IPS-18a (cell line): ENCODE measurements at regions not wholly inside any gene's neighbourhood (a gene's known extent, or its start where the extent isn't known, plus 50 kb on each side); places are given as distances from the start of the nearest gene placed in this dataset.

Experiments used
- H3K27ac ChIP-seq: one replicate; pipeline ENCODE4 v1.5.1; 2013; ENCODE audit warnings: low read length
- H3K27me3 ChIP-seq: one replicate; pipeline ENCODE4 v1.6.1; 2013; ENCODE audit warnings: mild to moderate bottlenecking, low read length; ENCODE audit not compliant: control insufficient read depth, insufficient read depth
- H3K36me3 ChIP-seq: one replicate; pipeline ENCODE4 v1.6.1; 2013; ENCODE audit warnings: low read depth, low read length; ENCODE audit not compliant: control insufficient read depth
- H3K4me1 ChIP-seq: one replicate; pipeline ENCODE4 v1.6.1; 2013; ENCODE audit warnings: low read depth, low read length; ENCODE audit not compliant: control insufficient read depth
- H3K4me3 ChIP-seq: one replicate; pipeline ENCODE4 v1.5.1; 2013; ENCODE audit warnings: low read length
- H3K9ac ChIP-seq: one replicate; pipeline ENCODE4 v1.6.1; 2013; ENCODE audit warnings: mild to moderate bottlenecking, low read length, moderate library complexity
- H3K9me3 ChIP-seq: one replicate; pipeline ENCODE4 v1.6.1; 2013; ENCODE audit warnings: low read depth, low read length; ENCODE audit not compliant: control insufficient read depth

DNA sequence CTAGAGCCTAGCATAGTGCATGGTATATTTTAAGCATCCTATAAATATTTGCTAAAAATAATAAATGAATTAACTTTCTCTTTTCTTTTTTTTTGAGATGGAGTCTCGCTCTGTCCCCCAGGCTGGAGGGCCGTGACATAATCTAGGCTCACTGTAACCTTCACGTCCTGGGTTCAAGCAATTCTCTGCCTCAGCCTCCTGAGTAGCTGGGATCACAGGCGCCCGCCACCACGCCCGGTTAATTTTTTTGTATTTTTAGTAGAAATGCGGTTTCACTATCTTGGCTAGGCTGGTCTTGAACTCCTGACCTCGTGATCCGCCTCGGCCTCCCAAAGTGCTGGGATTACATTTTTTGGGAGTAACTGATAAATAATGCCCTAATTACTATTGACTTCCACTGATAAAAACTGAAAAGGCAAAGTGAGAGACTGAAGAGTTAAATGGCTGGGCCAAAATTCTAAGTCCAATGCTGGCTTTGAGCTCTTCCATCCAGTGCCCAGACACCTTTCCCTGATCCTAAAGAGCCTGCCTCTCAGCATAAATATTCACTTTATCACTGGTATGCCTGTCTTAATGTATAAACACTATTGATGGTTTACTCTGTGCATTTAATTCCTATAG is 213.0 kb upstream of the KRR1 start:
- H3K36me3 ChIP-seq: no peaks in the 10 kb centered on the region
- H3K9ac ChIP-seq: no peak overlapping the region
- H3K9me3 ChIP-seq: no peaks in the 10 kb centered on the region
- H3K27me3 ChIP-seq: peaks cover 7% of the 10 kb centered on the region
- H3K27ac ChIP-seq: no peak overlapping the region
- H3K4me1 ChIP-seq: peaks cover 41% of the 10 kb centered on the region
- no peak overlapping the region for H3K4me3 ChIP-seq

- Histone ChIP-seq H3K27ac (no peak overlapping the region), H3K4me1 (peaks cover 41% of the 10 kb centered on the region), H3K9me3 (no peaks in the 10 kb centered on the region), H3K9ac (no peak overlapping the region), H3K36me3 (no peaks in the 10 kb centered on the region), H3K4me3 (no peak overlapping the region), H3K27me3 (peaks cover 7% of the 10 kb centered on the region)
Measured at GRCh38 chr12:75722714-75723200, 211.3 kb upstream of the KRR1 start.

DNA sequence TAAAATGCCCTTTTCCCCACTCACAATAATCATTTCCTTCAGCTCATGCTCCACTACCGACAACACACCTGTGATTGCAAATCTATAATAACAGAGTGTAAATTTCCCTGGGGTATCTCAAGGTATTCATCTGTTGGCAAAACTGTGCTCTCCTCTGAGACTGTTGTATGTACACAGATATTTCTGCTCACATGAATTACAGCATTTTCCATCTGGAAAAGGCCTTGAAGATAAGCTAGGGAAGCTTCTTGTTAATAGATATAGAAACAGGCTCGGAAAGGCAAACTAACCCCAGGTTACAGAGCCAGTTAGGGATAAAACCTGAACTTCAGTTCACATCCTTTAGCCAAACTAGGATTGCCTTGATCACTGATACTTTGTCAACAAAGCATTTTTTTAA is 210.4 kb upstream of the KRR1 start:
- H3K4me1 ChIP-seq: peaks cover 36% of the 10 kb centered on the region
- H3K27ac ChIP-seq: no peak overlapping the region

GRCh38 chr12:75720812-75721641 is 209.6 kb upstream of the KRR1 start:
- Histone ChIP-seq H3K9me3 (no peaks in the 10 kb centered on the region), H3K4me3 (no peak overlapping the region), H3K27ac (no peak overlapping the region), H3K4me1 (peaks cover 36% of the 10 kb centered on the region), H3K36me3 (no peaks in the 10 kb centered on the region), H3K27me3 (peaks cover 7% of the 10 kb centered on the region), H3K9ac (no peak overlapping the region)

More for the DNA sequence above, 210.4 kb upstream of the KRR1 start:
- no peak overlapping the region for H3K9ac ChIP-seq
- H3K27me3 ChIP-seq: peaks cover 7% of the 10 kb centered on the region
- H3K4me3 ChIP-seq: no peak overlapping the region
- H3K9me3 ChIP-seq: no peaks in the 10 kb centered on the region
- no peaks in the 10 kb centered on the region for H3K36me3 ChIP-seq

DNA sequence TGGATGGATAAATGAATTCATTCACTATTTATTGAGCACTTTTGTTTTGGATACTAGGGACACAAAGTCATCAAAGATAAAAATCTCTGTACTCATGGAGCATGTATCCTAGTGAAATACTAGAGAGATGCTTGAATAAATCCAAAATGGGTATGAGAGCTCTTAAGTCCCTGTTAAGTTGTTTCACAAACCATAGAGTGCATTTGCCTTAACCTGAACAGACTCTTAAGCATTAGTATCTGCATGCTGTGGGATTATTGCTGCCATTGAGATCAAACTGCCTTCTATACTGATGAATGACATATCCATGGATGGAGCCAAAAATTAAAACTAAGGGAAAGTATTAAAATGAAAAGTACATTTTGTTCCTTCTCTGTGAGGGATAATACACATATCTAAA is 206.5 kb upstream of the KRR1 start:
- H3K9ac ChIP-seq: no peak overlapping the region
- H3K27ac ChIP-seq: no peak overlapping the region
- no peaks in the 10 kb centered on the region for H3K36me3 ChIP-seq
- no peaks in the 10 kb centered on the region for H3K9me3 ChIP-seq
- no peaks in the 10 kb centered on the region for H3K27me3 ChIP-seq
- no peak overlapping the region for H3K4me3 ChIP-seq
- peaks cover 28% of the 10 kb centered on the region for H3K4me1 ChIP-seq

GRCh38 chr12:75716291-75717025 is 205.0 kb upstream of the KRR1 start:
- H3K9me3 ChIP-seq: no peaks in the 10 kb centered on the region
- H3K36me3 ChIP-seq: no peaks in the 10 kb centered on the region
- no peaks in the 10 kb centered on the region for H3K27me3 ChIP-seq
- H3K9ac ChIP-seq: no peak overlapping the region
- peaks cover 23% of the 10 kb centered on the region for H3K4me1 ChIP-seq
- no peak overlapping the region for H3K27ac ChIP-seq
- no peak overlapping the region for H3K4me3 ChIP-seq

- no peak overlapping the region for H3K27ac ChIP-seq
- H3K36me3 ChIP-seq: no peaks in the 10 kb centered on the region
- H3K9ac ChIP-seq: no peak overlapping the region
- peaks cover 22% of the 10 kb centered on the region for H3K4me1 ChIP-seq
- no peak overlapping the region for H3K4me3 ChIP-seq
- H3K9me3 ChIP-seq: no peaks in the 10 kb centered on the region
- no peaks in the 10 kb centered on the region for H3K27me3 ChIP-seq
Measured at GRCh38 chr12:75715682-75716081, 204.3 kb upstream of the KRR1 start.

DNA sequence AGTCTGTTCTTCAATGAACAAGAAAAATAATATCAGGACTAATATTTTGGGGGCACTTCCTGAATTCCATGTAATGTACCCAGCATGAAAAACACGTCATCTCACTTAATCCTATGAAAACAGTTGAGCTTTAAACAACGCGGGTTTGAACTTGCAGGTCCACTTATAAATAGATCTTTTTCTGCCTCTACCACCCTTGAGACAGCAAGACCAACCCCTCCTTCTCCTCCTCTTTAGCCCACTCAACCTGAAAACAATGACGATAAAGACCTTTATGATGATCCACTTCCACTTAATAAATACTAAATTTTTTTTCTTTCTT is 203.9 kb upstream of the KRR1 start:
- Histone ChIP-seq H3K27me3 (no peaks in the 10 kb centered on the region), H3K36me3 (no peaks in the 10 kb centered on the region)

GRCh38 chr12:75714462-75715322 is 203.3 kb upstream of the KRR1 start:
- H3K27me3 ChIP-seq: no peaks in the 10 kb centered on the region
- no peak overlapping the region for H3K4me3 ChIP-seq
- H3K36me3 ChIP-seq: no peaks in the 10 kb centered on the region
- no peaks in the 10 kb centered on the region for H3K9me3 ChIP-seq
- H3K9ac ChIP-seq: no peak overlapping the region
- H3K4me1 ChIP-seq: peaks cover 22% of the 10 kb centered on the region
- H3K27ac ChIP-seq: no peak overlapping the region

More for the DNA sequence above, 203.9 kb upstream of the KRR1 start:
- H3K4me1 ChIP-seq: peaks cover 22% of the 10 kb centered on the region
- no peak overlapping the region for H3K4me3 ChIP-seq
- H3K9ac ChIP-seq: no peak overlapping the region
- no peak overlapping the region for H3K27ac ChIP-seq
- no peaks in the 10 kb centered on the region for H3K9me3 ChIP-seq

- Histone ChIP-seq H3K27ac (no peak overlapping the region), H3K9ac (no peak overlapping the region), H3K4me1 (peaks cover 22% of the 10 kb centered on the region)
Measured at GRCh38 chr12:75713434-75713833, 202.0 kb upstream of the KRR1 start.

DNA sequence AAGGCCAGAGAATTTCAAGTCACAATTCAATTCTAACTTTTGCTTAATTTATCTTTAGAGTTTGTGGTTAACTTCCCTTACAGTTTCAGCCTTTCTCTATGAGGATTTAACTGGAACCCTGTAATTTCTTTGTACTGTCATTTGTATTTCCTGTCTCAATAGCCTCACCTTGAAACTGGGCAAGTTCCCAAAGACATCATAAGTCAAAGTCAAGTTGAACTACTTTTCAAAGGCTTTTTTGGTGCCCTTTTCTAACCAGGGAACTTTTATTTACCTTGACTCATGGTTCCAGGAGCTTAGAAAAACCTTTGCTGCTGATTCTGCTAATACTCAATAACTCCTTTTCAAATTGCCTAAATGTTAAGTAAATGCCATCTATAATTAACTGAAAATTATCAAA is 200.8 kb upstream of the KRR1 start:
- Histone ChIP-seq H3K9ac (no peak overlapping the region), H3K27me3 (no peaks in the 10 kb centered on the region), H3K4me3 (no peak overlapping the region), H3K4me1 (peaks cover 22% of the 10 kb centered on the region), H3K27ac (no peak overlapping the region), H3K9me3 (no peaks in the 10 kb centered on the region), H3K36me3 (no peaks in the 10 kb centered on the region)

More at GRCh38 chr12:75713434-75713833, 202.0 kb upstream of the KRR1 start:
- no peaks in the 10 kb centered on the region for H3K36me3 ChIP-seq
- H3K27me3 ChIP-seq: no peaks in the 10 kb centered on the region
- no peak overlapping the region for H3K4me3 ChIP-seq
- no peaks in the 10 kb centered on the region for H3K9me3 ChIP-seq
